ENCODE measurements at regions not wholly inside any gene's neighbourhood (a gene's known extent, or its start where the extent isn't known, plus 50 kb on each side); places are given as distances from the start of the nearest gene placed in this dataset.

DNA sequence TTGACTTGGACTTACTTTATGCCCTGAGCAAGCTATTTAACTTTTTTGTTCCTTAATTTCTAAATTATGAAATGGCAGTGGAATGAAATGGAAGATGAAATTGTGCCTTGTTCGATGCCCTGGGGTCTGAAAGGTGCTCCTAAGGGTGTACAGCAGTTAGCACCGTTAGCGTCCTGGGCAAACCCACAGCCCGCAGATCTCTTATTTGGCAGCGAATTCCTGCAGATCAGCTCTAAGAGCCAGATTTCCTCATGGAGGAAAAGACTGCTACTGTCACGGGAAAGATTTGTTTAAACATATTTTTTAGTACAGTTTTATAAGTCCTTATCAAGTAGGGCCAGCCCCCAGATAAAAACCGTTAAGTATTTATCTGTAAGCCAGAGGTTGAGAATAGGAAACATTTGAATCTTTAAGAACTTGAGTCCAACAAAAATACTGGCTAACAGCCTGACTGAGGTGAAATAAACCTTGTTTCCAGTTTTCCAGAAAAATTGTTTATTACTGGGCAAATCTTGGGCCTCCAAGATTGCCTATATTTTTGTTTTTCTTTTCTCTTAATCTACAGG is 216.5 kb upstream of the DMRT1 start:
- TF ChIP-seq, protein P1, sequence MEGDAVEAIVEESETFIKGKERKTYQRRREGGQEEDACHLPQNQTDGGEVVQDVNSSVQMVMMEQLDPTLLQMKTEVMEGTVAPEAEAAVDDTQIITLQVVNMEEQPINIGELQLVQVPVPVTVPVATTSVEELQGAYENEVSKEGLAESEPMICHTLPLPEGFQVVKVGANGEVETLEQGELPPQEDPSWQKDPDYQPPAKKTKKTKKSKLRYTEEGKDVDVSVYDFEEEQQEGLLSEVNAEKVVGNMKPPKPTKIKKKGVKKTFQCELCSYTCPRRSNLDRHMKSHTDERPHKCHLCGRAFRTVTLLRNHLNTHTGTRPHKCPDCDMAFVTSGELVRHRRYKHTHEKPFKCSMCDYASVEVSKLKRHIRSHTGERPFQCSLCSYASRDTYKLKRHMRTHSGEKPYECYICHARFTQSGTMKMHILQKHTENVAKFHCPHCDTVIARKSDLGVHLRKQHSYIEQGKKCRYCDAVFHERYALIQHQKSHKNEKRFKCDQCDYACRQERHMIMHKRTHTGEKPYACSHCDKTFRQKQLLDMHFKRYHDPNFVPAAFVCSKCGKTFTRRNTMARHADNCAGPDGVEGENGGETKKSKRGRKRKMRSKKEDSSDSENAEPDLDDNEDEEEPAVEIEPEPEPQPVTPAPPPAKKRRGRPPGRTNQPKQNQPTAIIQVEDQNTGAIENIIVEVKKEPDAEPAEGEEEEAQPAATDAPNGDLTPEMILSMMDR (IDR thresholded peaks at IDR 0.05) = no peak
- no peak for TF ChIP-seq POLR2A (IDR thresholded peaks at IDR 0.05)

Data from lower leg skin (tissue), 3 donors.